Stomach (tissue), 4 donors: ENCODE measurements at regions not wholly inside any gene's neighbourhood (a gene's known extent, or its start where the extent isn't known, plus 50 kb on each side); places are given as distances from the start of the nearest gene placed in this dataset.

ENCODE experiments used
- CTCF ChIP-seq, 7 experiments: fragments of 450-650 bp in 4 of 7; fragments of 200-600 bp in 3 of 7; sonication (generic) in 3 of 7; IDR thresholded peaks; one replicate each; pipeline ENCODE4 v1.5.1; 2016 to 2019; ENCODE audit warnings: antibody characterized with exemption in 7 of 7, control low read depth in 2 of 7, mild to moderate bottlenecking in 1 of 7
- EP300 ChIP-seq: sonication (generic); formaldehyde crosslinking; IDR thresholded peaks from one replicate; pipeline ENCODE4 v1.6.1; 2017; ENCODE audit warnings: antibody characterized with exemption
- POLR2A ChIP-seq, 4 donors: fragments of 450-650 bp; IDR thresholded peaks; one replicate each; pipeline ENCODE4 v1.6.1; 2016; ENCODE audit warnings: antibody characterized with exemption in 4 of 4, control low read depth in 2 of 4, mild to moderate bottlenecking in 1 of 4, moderate library complexity in 1 of 4
- POLR2AphosphoS5 ChIP-seq, 3 donors: sonication (generic); formaldehyde crosslinking; IDR thresholded peaks; one replicate each; pipeline ENCODE4 v1.6.1; 2016; ENCODE audit warnings: antibody characterized with exemption in 3 of 3

- TF ChIP-seq CTCF (IDR thresholded peaks at IDR 0.05): no peak
- TF ChIP-seq POLR2AphosphoS5 (IDR thresholded peaks at IDR 0.05): no peak
- TF ChIP-seq POLR2A (IDR thresholded peaks at IDR 0.05): no peak
- TF ChIP-seq EP300: no peak
Observed at GRCh38 chr3:135779590-135780235, 185.8 kb upstream of the PPP2R3A start.
